Thyroid gland (tissue), 4 donors: ENCODE measurements at regions not wholly inside any gene's neighbourhood (a gene's known extent, or its start where the extent isn't known, plus 50 kb on each side); places are given as distances from the start of the nearest gene placed in this dataset.

Source experiments
- DNase-seq, 2 donors: peaks; one replicate each; pipeline ENCODE4 v3.0.0-alpha.2; 2019
- H3K27ac ChIP-seq, 3 donors: fragments of 200-600 bp; sonication (generic); 1 replicate in 2 of 3; 2 replicates in 1 of 3; pipeline ENCODE4 v1.5.1; 2016 to 2019; ENCODE audit warnings: mild to moderate bottlenecking in 1 of 3, moderate library complexity in 1 of 3
- H3K27me3 ChIP-seq: fragments of 200-600 bp; sonication (generic); one replicate; pipeline ENCODE4 v1.5.1; 2019
- H3K36me3 ChIP-seq, 2 donors: fragments of 200-600 bp; sonication (generic); one replicate each; pipeline ENCODE4 v1.5.1; 2016 to 2019
- H3K4me1 ChIP-seq, 2 donors: fragments of 200-600 bp; sonication (generic); one replicate each; pipeline ENCODE4 v1.5.1; 2017 to 2019
- H3K4me3 ChIP-seq, 3 donors: fragments of 200-600 bp; sonication (generic); replicated peaks in 1 of 3; 1 replicate in 2 of 3; 2 replicates in 1 of 3; pipeline ENCODE4 v1.5.1; 2016; ENCODE audit warnings: mild to moderate bottlenecking in 1 of 3
- H3K9me3 ChIP-seq: fragments of 200-600 bp; sonication (generic); one replicate; pipeline ENCODE4 v1.5.1; 2017
- POLR2A ChIP-seq, 2 donors: fragments of 450-650 bp; IDR thresholded peaks; one replicate each; pipeline ENCODE4 v1.6.1; 2017; ENCODE audit warnings: antibody characterized with exemption in 2 of 2, mild to moderate bottlenecking in 2 of 2, moderate library complexity in 1 of 2
- WGBS, 2 donors: methylation state at CpG; one replicate each; pipeline ENCODE4 v1.1.5; 2017; 5-methylcytosine and 5-hydroxymethylcytosine counted together
- intact Hi-C: fragments of 100-400 bp; cut with DNase I; formaldehyde crosslinking; loops from one replicate; pipeline ENCODE4 v1.15.1; 2023
- TF ChIP-seq, protein P1 (sequence below), 6 experiments: fragments of 200-600 bp in 3 of 6; fragments of 450-650 bp in 3 of 6; sonication (generic) in 3 of 6; IDR thresholded peaks; one replicate each; pipeline ENCODE4 v1.5.1; 2016 to 2019; ENCODE audit warnings: antibody characterized with exemption in 6 of 6, mild to moderate bottlenecking in 2 of 6, inconsistent platforms in 1 of 6, moderate library complexity in 1 of 6

DNA sequence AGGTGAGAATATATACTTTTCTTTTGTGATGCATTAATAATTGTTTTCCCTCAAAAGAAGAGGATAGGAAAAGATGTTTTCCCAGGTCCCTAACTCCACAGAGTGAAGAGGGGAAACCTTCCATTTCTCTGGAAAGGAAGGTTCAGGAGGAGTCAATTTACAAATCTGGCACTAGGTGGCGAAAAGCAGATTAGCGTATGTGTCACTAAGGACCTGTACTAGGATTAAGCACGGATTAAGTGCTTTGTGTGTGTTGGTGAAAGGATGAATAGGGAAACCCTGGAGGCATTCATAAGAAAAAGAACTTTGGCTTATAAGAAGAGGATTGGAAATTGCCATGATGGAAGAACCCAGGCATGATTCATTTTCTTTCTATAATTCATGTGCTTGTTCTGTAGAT lies 410.1 kb upstream of the PLXNA2 start:
- no peak for TF ChIP-seq POLR2A (IDR thresholded peaks at IDR 0.05)
- TF ChIP-seq, protein P1, sequence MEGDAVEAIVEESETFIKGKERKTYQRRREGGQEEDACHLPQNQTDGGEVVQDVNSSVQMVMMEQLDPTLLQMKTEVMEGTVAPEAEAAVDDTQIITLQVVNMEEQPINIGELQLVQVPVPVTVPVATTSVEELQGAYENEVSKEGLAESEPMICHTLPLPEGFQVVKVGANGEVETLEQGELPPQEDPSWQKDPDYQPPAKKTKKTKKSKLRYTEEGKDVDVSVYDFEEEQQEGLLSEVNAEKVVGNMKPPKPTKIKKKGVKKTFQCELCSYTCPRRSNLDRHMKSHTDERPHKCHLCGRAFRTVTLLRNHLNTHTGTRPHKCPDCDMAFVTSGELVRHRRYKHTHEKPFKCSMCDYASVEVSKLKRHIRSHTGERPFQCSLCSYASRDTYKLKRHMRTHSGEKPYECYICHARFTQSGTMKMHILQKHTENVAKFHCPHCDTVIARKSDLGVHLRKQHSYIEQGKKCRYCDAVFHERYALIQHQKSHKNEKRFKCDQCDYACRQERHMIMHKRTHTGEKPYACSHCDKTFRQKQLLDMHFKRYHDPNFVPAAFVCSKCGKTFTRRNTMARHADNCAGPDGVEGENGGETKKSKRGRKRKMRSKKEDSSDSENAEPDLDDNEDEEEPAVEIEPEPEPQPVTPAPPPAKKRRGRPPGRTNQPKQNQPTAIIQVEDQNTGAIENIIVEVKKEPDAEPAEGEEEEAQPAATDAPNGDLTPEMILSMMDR (IDR thresholded peaks at IDR 0.05): peak in 2 of 6 experiments; percentile 10 to 23
- 74 to 81% methylated on average over 3 of the region's 3 CpGs for WGBS, 2 donors
- Histone ChIP-seq H3K9me3 (no peaks in the 10 kb centered on the region), H3K4me1 (peaks cover 0 to 12% of the 10 kb centered on the region in 2 donors), H3K27me3 (no peaks in the 10 kb centered on the region), H3K36me3 (no peaks in the 10 kb centered on the region), H3K27ac (no peak overlapping the region), H3K4me3 (no peak overlapping the region)
- intact Hi-C loops: loop anchor here (10.0 kb wide), 1 partner anchor 541 kb away; no protein-coding TSS in a partner anchor
- no peak for DNase-seq

DNA sequence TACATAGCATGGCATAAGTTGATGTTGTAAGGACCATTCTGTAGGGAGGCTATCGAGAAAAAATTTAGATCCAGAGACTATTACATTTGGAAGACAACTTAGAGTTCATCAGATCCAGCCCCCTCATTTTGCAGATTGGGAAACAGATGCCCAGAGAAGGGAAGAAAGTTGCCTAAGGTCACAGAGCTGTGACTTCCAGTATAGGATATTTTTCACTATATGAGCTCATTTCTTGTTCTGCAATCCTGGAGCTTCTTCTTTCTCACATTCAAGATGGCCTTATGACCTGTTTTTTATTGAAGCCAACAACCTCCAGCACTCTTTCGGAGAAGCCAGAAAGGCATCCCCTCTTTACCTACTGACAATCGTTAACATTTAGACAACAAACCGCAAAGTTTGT lies 421.8 kb upstream of the PLXNA2 start:
- no peaks in the 10 kb centered on the region for H3K4me1 ChIP-seq
- H3K27ac ChIP-seq: no peak overlapping the region
- H3K4me3 ChIP-seq: no peak overlapping the region
- H3K36me3 ChIP-seq: no peaks in the 10 kb centered on the region
- no peaks in the 10 kb centered on the region for H3K9me3 ChIP-seq
- no peak for DNase-seq
- TF ChIP-seq, protein P1 (IDR thresholded peaks at IDR 0.05): no peak
- TF ChIP-seq POLR2A (IDR thresholded peaks at IDR 0.05): no peak
- H3K27me3 ChIP-seq: no peaks in the 10 kb centered on the region
- 92 to 94% methylated on average over 4 of the region's 4 CpGs for WGBS, 2 donors
- intact Hi-C loops: no loop called here

DNA sequence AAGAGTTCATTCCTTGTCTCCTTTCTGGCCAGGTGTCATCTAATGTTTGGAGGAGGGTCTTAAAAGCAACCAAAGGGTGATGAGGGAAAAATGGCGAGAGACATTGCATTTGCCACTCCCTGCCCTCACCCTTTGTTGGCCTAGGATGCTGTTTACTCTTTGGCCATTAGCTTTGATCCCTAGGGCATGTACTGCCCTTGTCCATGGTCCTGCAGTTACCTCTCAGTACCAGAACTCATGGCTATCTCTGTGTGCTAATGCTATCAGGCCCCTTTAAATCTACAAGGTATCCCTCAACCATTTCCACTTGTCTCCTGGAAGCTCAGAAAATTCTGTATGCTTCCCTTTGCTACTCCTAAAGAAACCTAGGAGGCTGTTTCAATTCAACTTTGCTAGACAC lies 424.8 kb upstream of the PLXNA2 start:
- H3K4me3 ChIP-seq: no peak overlapping the region
- intact Hi-C loops: no loop called here
- no peaks in the 10 kb centered on the region for H3K4me1 ChIP-seq
- H3K36me3 ChIP-seq: no peaks in the 10 kb centered on the region
- H3K9me3 ChIP-seq: no peaks in the 10 kb centered on the region
- DNase-seq: no peak
- no peak for TF ChIP-seq POLR2A (IDR thresholded peaks at IDR 0.05)
- TF ChIP-seq, protein P1 (IDR thresholded peaks at IDR 0.05): no peak
- 39 to 57% methylated on average over 1 of the region's 1 CpG for WGBS, 2 donors
- no peaks in the 10 kb centered on the region for H3K27me3 ChIP-seq
- no peak overlapping the region for H3K27ac ChIP-seq

DNA sequence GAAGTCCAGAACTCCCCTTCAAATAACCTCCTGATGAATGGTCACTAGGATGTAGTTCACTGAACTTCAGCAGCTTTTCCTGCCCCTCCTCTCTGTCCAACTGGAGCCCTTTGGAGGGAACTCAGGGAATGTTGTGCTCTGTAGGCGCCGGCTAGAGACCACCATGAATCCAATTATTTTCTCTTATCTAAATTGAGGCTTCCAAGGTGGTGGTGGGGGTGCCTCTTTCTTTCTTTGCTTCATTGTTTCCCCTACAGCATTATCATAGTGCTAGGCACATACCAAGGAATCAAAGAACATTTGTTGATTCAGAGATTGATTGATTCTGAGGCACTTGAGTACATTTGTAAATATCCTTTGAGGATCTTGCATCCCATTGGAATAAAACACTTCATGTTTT lies 426.6 kb upstream of the PLXNA2 start:
- H3K4me3 ChIP-seq: no peak overlapping the region
- H3K9me3 ChIP-seq: no peaks in the 10 kb centered on the region
- no peak overlapping the region for H3K27ac ChIP-seq
- no peaks in the 10 kb centered on the region for H3K4me1 ChIP-seq
- no peaks in the 10 kb centered on the region for H3K36me3 ChIP-seq
- TF ChIP-seq, protein P1 (IDR thresholded peaks at IDR 0.05): no peak
- no peak for TF ChIP-seq POLR2A (IDR thresholded peaks at IDR 0.05)
- no peak for DNase-seq
- WGBS, 2 donors: 72 to 77% methylated on average over 2 of the region's 2 CpGs
- H3K27me3 ChIP-seq: no peaks in the 10 kb centered on the region
- intact Hi-C loops: no loop called here

DNA sequence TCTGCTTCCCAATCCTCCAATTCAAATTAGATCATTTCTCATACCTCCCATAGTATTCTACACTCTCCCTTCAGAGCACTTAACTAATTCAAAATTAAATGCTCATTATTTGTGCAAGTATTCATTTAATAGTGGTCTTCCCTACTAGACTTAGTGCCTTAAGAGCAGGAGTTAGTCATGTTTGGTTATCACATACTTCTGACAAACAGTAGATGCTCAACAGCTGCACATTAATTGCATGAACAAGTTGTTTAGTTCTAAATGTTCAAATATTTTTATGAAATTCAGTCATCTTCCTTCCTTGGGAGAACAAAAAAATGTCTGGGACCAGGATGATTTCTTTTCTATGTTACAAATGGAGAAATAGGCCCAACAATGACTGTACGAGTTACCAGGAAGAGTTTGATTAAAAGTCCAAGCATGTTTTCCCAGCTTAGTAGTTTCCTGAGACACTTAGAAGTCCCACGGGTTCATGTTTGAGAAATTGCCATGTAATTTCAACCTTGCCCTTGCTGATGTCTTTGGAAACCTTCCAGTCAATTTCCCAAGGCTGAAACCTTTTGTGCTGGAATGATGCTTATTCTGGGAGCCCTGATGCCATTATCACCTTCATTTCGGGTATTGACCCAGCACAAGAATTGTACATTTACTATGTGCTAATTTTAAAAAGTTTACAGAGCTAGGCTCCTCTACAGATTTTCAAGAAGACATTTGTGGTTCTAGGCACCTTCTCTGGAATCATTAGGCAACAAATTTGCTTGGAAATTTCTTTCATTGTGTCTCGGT lies 437.9 kb upstream of the PLXNA2 start:
- H3K9me3 ChIP-seq: no peaks in the 10 kb centered on the region
- H3K4me1 ChIP-seq: no peaks in the 10 kb centered on the region
- no peak for TF ChIP-seq POLR2A (IDR thresholded peaks at IDR 0.05)
- TF ChIP-seq, protein P1 (IDR thresholded peaks at IDR 0.05): no peak
- H3K36me3 ChIP-seq: no peaks in the 10 kb centered on the region
- H3K4me3 ChIP-seq: no peak overlapping the region
- no peak overlapping the region for H3K27ac ChIP-seq
- intact Hi-C loops: no loop called here
- H3K27me3 ChIP-seq: no peaks in the 10 kb centered on the region
- no peak for DNase-seq
- 46 to 71% methylated on average over 4 of the region's 4 CpGs for WGBS, 2 donors
